H9 (cell line): ENCODE measurements at regions not wholly inside any gene's neighbourhood (a gene's known extent, or its start where the extent isn't known, plus 50 kb on each side); places are given as distances from the start of the nearest gene placed in this dataset.

Experiments
- DNase-seq: peaks from one replicate; pipeline ENCODE4 v3.0.0-alpha.2; 2017
- H2AFZ ChIP-seq: one replicate; pipeline ENCODE4 v1.6.1; 2013; ENCODE audit warnings: mild to moderate bottlenecking, low read length, control low read depth, moderate library complexity
- H2AK5ac ChIP-seq: 2 replicates; pipeline ENCODE4 v1.6.1; 2013; ENCODE audit warnings: low read length, control low read depth, mixed read lengths; ENCODE audit not compliant: insufficient read length
- H2BK120ac ChIP-seq: one replicate; pipeline ENCODE4 v1.6.1; 2013; ENCODE audit warnings: low read depth, mild to moderate bottlenecking, low read length, control low read depth, inconsistent platforms; ENCODE audit not compliant: poor library complexity, severe bottlenecking
- H2BK12ac ChIP-seq: 2 replicates; pipeline ENCODE4 v1.6.1; 2013; ENCODE audit warnings: low read length, control low read depth, mixed read lengths, low read depth; ENCODE audit not compliant: insufficient read length
- H2BK15ac ChIP-seq: 2 replicates; pipeline ENCODE4 v1.6.1; 2013; ENCODE audit warnings: low read depth, low read length, control low read depth
- H2BK20ac ChIP-seq: one replicate; pipeline ENCODE4 v1.6.1; 2013; ENCODE audit warnings: low read depth, mild to moderate bottlenecking, low read length, control low read depth, inconsistent platforms; ENCODE audit not compliant: poor library complexity, severe bottlenecking
- H2BK5ac ChIP-seq: 2 replicates; pipeline ENCODE4 v1.6.1; 2013; ENCODE audit warnings: low read length, control low read depth, mixed read lengths; ENCODE audit not compliant: insufficient read length
- H3K14ac ChIP-seq: 2 replicates; pipeline ENCODE4 v1.6.1; 2013; ENCODE audit warnings: low read length, control low read depth; ENCODE audit not compliant: insufficient read depth
- H3K18ac ChIP-seq: 2 replicates; pipeline ENCODE4 v1.6.1; 2013; ENCODE audit warnings: low read depth, mild to moderate bottlenecking, mixed read lengths, low read length, control low read depth; ENCODE audit not compliant: insufficient read length
- H3K23ac ChIP-seq: 2 replicates; pipeline ENCODE4 v1.6.1; 2013; ENCODE audit warnings: low read length, control low read depth, mixed read lengths, low read depth; ENCODE audit not compliant: insufficient read length
- H3K23me2 ChIP-seq: 2 replicates; pipeline ENCODE4 v1.6.1; 2013; ENCODE audit warnings: low read depth, mild to moderate bottlenecking, mixed read lengths, low read length, control low read depth; ENCODE audit not compliant: insufficient read length, poor library complexity, severe bottlenecking
- H3K27ac ChIP-seq: 2 replicates; pipeline ENCODE4 v1.5.1; 2013; ENCODE audit warnings: low read length, control low read depth, mixed read lengths, low read depth; ENCODE audit not compliant: insufficient read length
- H3K27me3 ChIP-seq: 2 replicates; pipeline ENCODE4 v1.6.1; 2013; ENCODE audit warnings: low read length, control low read depth, inconsistent platforms; ENCODE audit not compliant: insufficient read depth
- H3K4ac ChIP-seq: 2 replicates; pipeline ENCODE4 v1.6.1; 2013; ENCODE audit warnings: low read depth, mild to moderate bottlenecking, control low read depth, inconsistent platforms, low read length, moderate library complexity
- H3K4me1 ChIP-seq: 2 replicates; pipeline ENCODE4 v1.6.1; 2013; ENCODE audit warnings: low read length, control low read depth, inconsistent platforms; ENCODE audit not compliant: insufficient read depth
- H3K4me2 ChIP-seq: 2 replicates; pipeline ENCODE4 v1.6.1; 2013; ENCODE audit warnings: low read length, control low read depth, mixed read lengths; ENCODE audit not compliant: insufficient read length, insufficient read depth
- H3K56ac ChIP-seq: 2 replicates; pipeline ENCODE4 v1.6.1; 2013; ENCODE audit warnings: low read depth, mild to moderate bottlenecking, mixed read lengths, low read length, control low read depth; ENCODE audit not compliant: insufficient read length
- H3K79me1 ChIP-seq: 2 replicates; pipeline ENCODE4 v1.6.1; 2013; ENCODE audit warnings: low read depth, mild to moderate bottlenecking, moderate library complexity, low read length, control low read depth, inconsistent platforms; ENCODE audit not compliant: insufficient read depth, poor library complexity, severe bottlenecking
- H3K79me2 ChIP-seq: 2 replicates; pipeline ENCODE4 v1.6.1; 2013; ENCODE audit warnings: low read length, control low read depth, inconsistent platforms; ENCODE audit not compliant: insufficient read depth
- H3K9ac ChIP-seq: 2 replicates; pipeline ENCODE4 v1.6.1; 2013; ENCODE audit warnings: low read length, control low read depth, mixed read lengths; ENCODE audit not compliant: insufficient read length; ENCODE audit errors: extremely low read depth
- H3K9me3 ChIP-seq: one replicate; pipeline ENCODE4 v1.6.1; 2013; ENCODE audit warnings: low read depth, low read length, inconsistent platforms; ENCODE audit not compliant: control insufficient read depth
- H3T11ph ChIP-seq: one replicate; pipeline ENCODE4 v1.6.1; 2013; ENCODE audit warnings: mild to moderate bottlenecking, low read length, control low read depth, inconsistent platforms
- H4K20me1 ChIP-seq: one replicate; pipeline ENCODE4 v1.6.1; 2013; ENCODE audit not compliant: control insufficient read depth, insufficient read length, insufficient read depth
- H4K5ac ChIP-seq: 2 replicates; pipeline ENCODE4 v1.6.1; 2013; ENCODE audit warnings: low read depth, mild to moderate bottlenecking, mixed read lengths, low read length, control low read depth; ENCODE audit not compliant: insufficient read length
- H4K8ac ChIP-seq: replicated peaks from 2 replicates; pipeline ENCODE4 v1.6.1; 2013; ENCODE audit warnings: low read length, control low read depth, mixed read lengths, low read depth; ENCODE audit not compliant: insufficient read length
- H4K91ac ChIP-seq: 2 replicates; pipeline ENCODE4 v1.6.1; 2013; ENCODE audit warnings: low read depth, mild to moderate bottlenecking, moderate library complexity, mixed read lengths, low read length, control low read depth; ENCODE audit not compliant: insufficient read length
- H3K27ac Mint-ChIP-seq, 3 experiments: 2 replicates in 2 of 3; 3 replicates in 1 of 3; pipeline ENCODE4 v1.8.0; 2020 to 2021; ENCODE audit warnings: mixed read lengths in 3 of 3, mild to moderate bottlenecking in 1 of 3, moderate library complexity in 1 of 3
- H3K27me3 Mint-ChIP-seq: 2 replicates; pipeline ENCODE4 v1.8.0; 2021; ENCODE audit warnings: low read depth, mild to moderate bottlenecking, moderate library complexity, mixed read lengths
- H3K36me3 Mint-ChIP-seq, 3 experiments: 2 replicates in 2 of 3; 3 replicates in 1 of 3; pipeline ENCODE4 v1.8.0; 2020 to 2021; ENCODE audit warnings: low read depth in 3 of 3, mixed read lengths in 3 of 3; ENCODE audit not compliant: insufficient read depth in 1 of 3
- H3K4me1 Mint-ChIP-seq, 2 experiments: 2 replicates each; pipeline ENCODE4 v1.8.0; 2020; ENCODE audit warnings: mixed read lengths in 2 of 2
- H3K4me3 Mint-ChIP-seq, 2 experiments: 2 replicates in 1 of 2; 3 replicates in 1 of 2; pipeline ENCODE4 v1.8.0; 2020 to 2021; ENCODE audit warnings: mild to moderate bottlenecking in 2 of 2, mixed read lengths in 2 of 2, moderate library complexity in 1 of 2
- H3K9me3 Mint-ChIP-seq, 2 experiments: 2 replicates in 1 of 2; 3 replicates in 1 of 2; pipeline ENCODE4 v1.8.0; 2020; ENCODE audit warnings: mild to moderate bottlenecking in 2 of 2, mixed read lengths in 2 of 2, moderate library complexity in 1 of 2
- WGBS: extraction: QIAGEN DNeasy Blood & Tissue Kit; methylation state at CpG from one replicate; pipeline ENCODE4 v1.1.7; 2013; ENCODE audit warnings: missing lambda C conversion rate, low lambda C conversion rate, mixed read lengths; ENCODE audit not compliant: insufficient read length; ENCODE audit errors: extremely low coverage; 5-methylcytosine and 5-hydroxymethylcytosine counted together
- TF ChIP-seq, protein P1 (sequence below): fragments of 200-600 bp; sonication (generic); conservative IDR thresholded peaks from 3 replicates; pipeline ENCODE4 v1.8.0; 2021; ENCODE audit warnings: antibody characterized with exemption, mild to moderate bottlenecking

- Histone ChIP-seq H2BK5ac (no peak overlapping the region), H3K23ac (no peak overlapping the region), H3K23me2 (no peaks in the 10 kb centered on the region), H3K27ac (no peak overlapping the region), H4K5ac (no peak overlapping the region), H2BK20ac (no peak overlapping the region), H3K27me3 (no peaks in the 10 kb centered on the region), H3K14ac (no peak overlapping the region), H2BK15ac (no peak overlapping the region), H2BK120ac (no peak overlapping the region), H3K9me3 (no peaks in the 10 kb centered on the region), H3K79me2 (no peaks in the 10 kb centered on the region), H3K79me1 (no peaks in the 10 kb centered on the region), H3K4ac (no peak overlapping the region), H2BK12ac (no peak overlapping the region), H2AK5ac (no peak overlapping the region), H4K91ac (no peak overlapping the region), H3T11ph (no peak overlapping the region), H3K56ac (no peak overlapping the region), H4K20me1 (no peaks in the 10 kb centered on the region), H4K8ac (no peak overlapping the region), H3K4me1 (no peaks in the 10 kb centered on the region), H3K9ac (no peak overlapping the region), H3K4me2 (no peak overlapping the region), H2AFZ (no peak overlapping the region), H3K18ac (no peak overlapping the region)
- DNase-seq, result no peak
- TF ChIP-seq, protein P1, sequence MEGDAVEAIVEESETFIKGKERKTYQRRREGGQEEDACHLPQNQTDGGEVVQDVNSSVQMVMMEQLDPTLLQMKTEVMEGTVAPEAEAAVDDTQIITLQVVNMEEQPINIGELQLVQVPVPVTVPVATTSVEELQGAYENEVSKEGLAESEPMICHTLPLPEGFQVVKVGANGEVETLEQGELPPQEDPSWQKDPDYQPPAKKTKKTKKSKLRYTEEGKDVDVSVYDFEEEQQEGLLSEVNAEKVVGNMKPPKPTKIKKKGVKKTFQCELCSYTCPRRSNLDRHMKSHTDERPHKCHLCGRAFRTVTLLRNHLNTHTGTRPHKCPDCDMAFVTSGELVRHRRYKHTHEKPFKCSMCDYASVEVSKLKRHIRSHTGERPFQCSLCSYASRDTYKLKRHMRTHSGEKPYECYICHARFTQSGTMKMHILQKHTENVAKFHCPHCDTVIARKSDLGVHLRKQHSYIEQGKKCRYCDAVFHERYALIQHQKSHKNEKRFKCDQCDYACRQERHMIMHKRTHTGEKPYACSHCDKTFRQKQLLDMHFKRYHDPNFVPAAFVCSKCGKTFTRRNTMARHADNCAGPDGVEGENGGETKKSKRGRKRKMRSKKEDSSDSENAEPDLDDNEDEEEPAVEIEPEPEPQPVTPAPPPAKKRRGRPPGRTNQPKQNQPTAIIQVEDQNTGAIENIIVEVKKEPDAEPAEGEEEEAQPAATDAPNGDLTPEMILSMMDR, result no peak
- no peaks in the 10 kb centered on the region; a peak in 1 of 7 replicates for H3K36me3 Mint-ChIP-seq
- H3K4me1 Mint-ChIP-seq, result no peaks in the 10 kb centered on the region
- H3K9me3 Mint-ChIP-seq, result no peaks in the 10 kb centered on the region
- H3K4me3 Mint-ChIP-seq, result no peak overlapping the region
- no CpG with 5 or more reads among the region's 6 CpGs for WGBS
- H3K27ac Mint-ChIP-seq, result no peak overlapping the region
- peaks cover 6% of the 10 kb centered on the region; the same call in 1 of the 2 replicates for H3K27me3 Mint-ChIP-seq
These were observed 246.6 kb upstream of the GHITM start for GRCh38 chr10:83892737-83893136.
